GM12878 (cell line): ENCODE measurements at regions not wholly inside any gene's neighbourhood (a gene's known extent, or its start where the extent isn't known, plus 50 kb on each side); places are given as distances from the start of the nearest gene placed in this dataset.
A peak's percentile ranks its signal among the peaks of the same experiment; 100 is the strongest.

Source experiments
- ATAC-seq: fragments of 200-7000 bp; cut with Tn5 transposase; 3 replicates; pipeline ENCODE4 v1.9.1; 2020; ENCODE audit warnings: mild to moderate bottlenecking, moderate library complexity
- BruUV-seq: library from RNA; stranded (reverse); fragments of 400-500 nt; replicated peaks from 2 replicates; lab custom pipeline; 2021; lab: Mats Ljungman, UMichigan
- CTCF ChIA-PET: fragments of 300-600 bp; sonication (Branson Sonifier 250); formaldehyde crosslinking; extraction: SDS; loops from one replicate; lab custom pipeline; 2021; ENCODE audit warnings: inconsistent platforms; lab: Yijun Ruan, JAX
- POLR2A ChIA-PET: fragments of 350-600 bp; formaldehyde crosslinking; extraction: SDS; loops from one replicate; lab custom pipeline; 2021; ENCODE audit warnings: inconsistent platforms; lab: Charles Lee
- RAD21 ChIA-PET: fragments of 300-600 bp; sonication (Branson Sonifier 250); formaldehyde crosslinking; loops from one replicate; lab custom pipeline; 2023; ENCODE audit warnings: antibody characterized with exemption; ENCODE audit not compliant: unreplicated experiment; lab: Charles Lee
- SMC1A ChIA-PET: fragments of 300-600 bp; sonication (Branson Sonifier 250); formaldehyde crosslinking; loops from one replicate; lab custom pipeline; 2023; ENCODE audit not compliant: unreplicated experiment, uncharacterized antibody; lab: Charles Lee
- DNase-seq: peaks from one replicate; pipeline ENCODE4 v3.0.0-alpha.2; 2011; ENCODE audit warnings: low read depth, low spot score
- FAIRE-seq: peaks from 3 replicates; lab custom pipeline; 2011; peaks lifted over from hg19 to GRCh38; lab: Jason Lieb, UNC
- H2AFZ ChIP-seq: 2 replicates; pipeline ENCODE4 v1.6.0; 2011; ENCODE audit warnings: low read depth, low read length, control low read depth; ENCODE audit not compliant: control insufficient read depth
- H3K27ac ChIP-seq: 2 replicates; pipeline ENCODE4 v1.5.1; 2011; ENCODE audit warnings: control low read depth; ENCODE audit not compliant: control insufficient read depth, insufficient read depth
- H3K27me3 ChIP-seq, 2 experiments: replicated peaks in 1 of 2; 2 replicates each; pipeline versions ENCODE4 v1.6.0 to v1.6.1; 2011; ENCODE audit warnings: low read length in 1 of 2; ENCODE audit not compliant: control insufficient read depth in 2 of 2, insufficient read depth in 2 of 2
- H3K36me3 ChIP-seq, 2 experiments: 2 replicates each; pipeline ENCODE4 v1.5.1; 2011; ENCODE audit warnings: low read length in 1 of 2; ENCODE audit not compliant: control insufficient read depth in 2 of 2, insufficient read depth in 2 of 2
- H3K4me1 ChIP-seq: 2 replicates; pipeline ENCODE4 v1.6.1; 2011; ENCODE audit warnings: mild to moderate bottlenecking, low read length, moderate library complexity, mixed read lengths; ENCODE audit not compliant: control insufficient read depth, insufficient read depth
- H3K4me2 ChIP-seq: 2 replicates; pipeline ENCODE4 v1.6.0; 2011; ENCODE audit warnings: control low read depth; ENCODE audit not compliant: control insufficient read depth, insufficient read depth
- H3K4me3 ChIP-seq: fragments of 200-600 bp; sonication (generic); 2 replicates; pipeline ENCODE4 v1.5.1; 2016
- H3K79me2 ChIP-seq: 2 replicates; pipeline ENCODE4 v1.6.0; 2011; ENCODE audit warnings: low read length; ENCODE audit not compliant: control insufficient read depth, insufficient read depth
- H3K9ac ChIP-seq: 2 replicates; pipeline ENCODE4 v1.8.0; 2011; ENCODE audit warnings: low read length, control low read depth, mixed read lengths; ENCODE audit not compliant: control insufficient read depth, insufficient read depth
- H3K9me3 ChIP-seq: replicated peaks from 3 replicates; pipeline ENCODE4 v1.5.1; 2011; ENCODE audit warnings: mild to moderate bottlenecking, low read length; ENCODE audit not compliant: control insufficient read depth, insufficient read depth
- H4K20me1 ChIP-seq: 2 replicates; pipeline ENCODE4 v1.6.0; 2011; ENCODE audit not compliant: control insufficient read depth, insufficient read depth
- ASH2L ChIP-seq: fragments of 300-600, 200-600 bp; sonication (generic); IDR thresholded peaks from 2 replicates; pipeline ENCODE4 v1.6.1; 2017; ENCODE audit warnings: low read depth, mild to moderate bottlenecking, borderline replicate concordance
- BCL11A ChIP-seq: IDR thresholded peaks from 2 replicates; pipeline ENCODE4 v1.6.1; 2011; ENCODE audit warnings: low read depth, low read length
- BHLHE40 ChIP-seq, 2 experiments: fragments of 450-650 bp in 1 of 2; IDR thresholded peaks; 2 replicates each; pipeline ENCODE4 v1.6.1; 2011 to 2017; ENCODE audit warnings: low read depth in 2 of 2, borderline replicate concordance in 1 of 2, improper control_type of control experiment in 1 of 2, low read length in 1 of 2, mild to moderate bottlenecking in 1 of 2
- EP300 ChIP-seq, 2 experiments: fragments of 150-350 bp in 1 of 2; IDR thresholded peaks; 2 replicates each; pipeline ENCODE4 v1.6.1; 2011 to 2012; ENCODE audit warnings: low read depth in 2 of 2, low read length in 2 of 2, borderline replicate concordance in 1 of 2, improper control_type of control experiment in 1 of 2, inconsistent platforms in 1 of 2; ENCODE audit not compliant: control insufficient read depth in 1 of 2
- GABPA ChIP-seq: IDR thresholded peaks from 2 replicates; pipeline ENCODE4 v1.6.1; 2014; ENCODE audit warnings: antibody characterized with exemption, low read depth, mild to moderate bottlenecking, inconsistent platforms
- MTA3 ChIP-seq: IDR thresholded peaks from 2 replicates; pipeline ENCODE4 v1.6.1; 2012; ENCODE audit warnings: low read length, inconsistent platforms, borderline replicate concordance
- MYC ChIP-seq: IDR thresholded peaks from 2 replicates; pipeline ENCODE4 v1.6.1; 2011; ENCODE audit warnings: mild to moderate bottlenecking, low read length, moderate library complexity, inconsistent platforms; ENCODE audit not compliant: insufficient read depth, insufficient replicate concordance, insufficient read length, severe bottlenecking
- NFYA ChIP-seq: IDR thresholded peaks from 2 replicates; pipeline ENCODE4 v1.6.1; 2011; ENCODE audit warnings: low read depth, mild to moderate bottlenecking, low read length, improper control_type of control experiment, borderline replicate concordance
- PAX8 ChIP-seq: fragments of 450-650 bp; IDR thresholded peaks from 2 replicates; pipeline ENCODE4 v1.6.1; 2017; ENCODE audit warnings: mild to moderate bottlenecking, moderate library complexity
- SP1 ChIP-seq: IDR thresholded peaks from one replicate; pipeline ENCODE4 v1.6.1; 2011; ENCODE audit warnings: low read depth, low read length
- SRF ChIP-seq, 2 experiments: IDR thresholded peaks; 2 replicates each; pipeline ENCODE4 v1.6.1; 2011; ENCODE audit warnings: low read depth in 2 of 2, low read length in 2 of 2, mild to moderate bottlenecking in 1 of 2, moderate library complexity in 1 of 2
- ZNF217 ChIP-seq: fragments of 450-650 bp; IDR thresholded peaks from 2 replicates; pipeline ENCODE4 v1.6.1; 2017; ENCODE audit warnings: antibody characterized with exemption, mild to moderate bottlenecking
- ZNF687 ChIP-seq: fragments of 450-650 bp; IDR thresholded peaks from 2 replicates; pipeline ENCODE4 v1.6.1; 2017; ENCODE audit warnings: mild to moderate bottlenecking, moderate library complexity
- ZSCAN29 ChIP-seq: fragments of 450-650 bp; IDR thresholded peaks from 2 replicates; pipeline ENCODE4 v1.6.1; 2017; ENCODE audit warnings: mild to moderate bottlenecking, moderate library complexity
- WGBS: methylation state at CpG from one replicate; pipeline ENCODE4 v1.1.6; 2016; ENCODE audit warnings: low lambda C conversion rate; ENCODE audit not compliant: insufficient replicate concordance, insufficient coverage; ENCODE audit errors: missing lambda C conversion rate; 5-methylcytosine and 5-hydroxymethylcytosine counted together
- in situ Hi-C: fragments of 300-500 bp; cut with MboI; formaldehyde crosslinking; loops from 9 replicates; pipeline ENCODE4 v1.14.3; 2018; ENCODE audit warnings: mixed read lengths
- intact Hi-C: fragments of 100-400 bp; cut with micrococcal nuclease; formaldehyde crosslinking; loops from one replicate; pipeline ENCODE4 v1.14.2; 2022; ENCODE audit not compliant: unreplicated experiment
- TF ChIP-seq, protein P1 (sequence below): IDR thresholded peaks from 2 replicates; pipeline ENCODE4 v1.6.1; 2012; ENCODE audit warnings: low read length, inconsistent platforms

- TF ChIP-seq SRF (IDR thresholded peaks at IDR 0.05; ENCODE audit: low read depth in 2 of 2, low read length in 2 of 2) (no peak), NFYA (no peak), ZNF217 (no peak), BCL11A (peak; percentile 53; the same call in 1 of the 2 replicates), ZSCAN29 (no peak), ASH2L (no peak)
- TF ChIP-seq, protein P1, sequence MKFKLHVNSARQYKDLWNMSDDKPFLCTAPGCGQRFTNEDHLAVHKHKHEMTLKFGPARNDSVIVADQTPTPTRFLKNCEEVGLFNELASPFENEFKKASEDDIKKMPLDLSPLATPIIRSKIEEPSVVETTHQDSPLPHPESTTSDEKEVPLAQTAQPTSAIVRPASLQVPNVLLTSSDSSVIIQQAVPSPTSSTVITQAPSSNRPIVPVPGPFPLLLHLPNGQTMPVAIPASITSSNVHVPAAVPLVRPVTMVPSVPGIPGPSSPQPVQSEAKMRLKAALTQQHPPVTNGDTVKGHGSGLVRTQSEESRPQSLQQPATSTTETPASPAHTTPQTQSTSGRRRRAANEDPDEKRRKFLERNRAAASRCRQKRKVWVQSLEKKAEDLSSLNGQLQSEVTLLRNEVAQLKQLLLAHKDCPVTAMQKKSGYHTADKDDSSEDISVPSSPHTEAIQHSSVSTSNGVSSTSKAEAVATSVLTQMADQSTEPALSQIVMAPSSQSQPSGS = peak; percentile 38; the same call in 1 of the 2 replicates
Observed at GRCh38 chr15:95864467-95864886, 466.0 kb upstream of the NR2F2 start (continued).

DNA sequence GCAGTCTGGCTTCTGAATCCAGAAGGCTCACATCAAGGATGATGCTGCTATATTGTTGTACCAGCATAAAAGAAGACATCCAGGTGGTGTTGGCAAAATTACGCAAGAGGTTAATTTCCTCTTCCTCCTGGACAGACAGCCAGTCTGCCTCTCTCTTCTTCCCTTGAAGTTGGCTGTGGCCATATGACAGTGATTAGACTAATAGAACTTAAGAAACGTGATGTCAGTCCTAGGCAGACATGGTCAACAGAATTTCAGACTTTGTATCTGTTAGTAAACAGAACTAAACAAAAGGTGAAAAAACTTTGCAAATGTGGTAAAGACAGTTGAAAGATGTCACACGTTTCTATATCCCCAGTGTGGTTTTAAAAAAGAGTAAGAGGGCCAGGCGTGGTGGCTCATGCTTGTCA lies 465.2 kb upstream of the NR2F2 start:
- 27% methylated on average over 4 of the region's 4 CpGs for WGBS
- in situ Hi-C loops (no loop called here), intact Hi-C loops (loop anchor here (5.0 kb wide), 1 partner anchor 172 kb away; no protein-coding TSS in a partner anchor)
- Histone ChIP-seq H3K4me3 (no peak overlapping the region), H3K27ac (no peak overlapping the region), H3K9me3 (no peaks in the 10 kb centered on the region; the same call in 2 of the 3 replicates), H3K4me1 (peaks cover 6% of the 10 kb centered on the region; the same call in 1 of the 2 replicates), H2AFZ (no peak overlapping the region), H4K20me1 (no peaks in the 10 kb centered on the region), H3K27me3 (no peaks in the 10 kb centered on the region), H3K9ac (no peak overlapping the region), H3K4me2 (no peak overlapping the region), H3K36me3 (no peaks in the 10 kb centered on the region), H3K79me2 (no peaks in the 10 kb centered on the region)
- no peak for FAIRE-seq
- BruUV-seq = no TSS peak
- TF ChIP-seq MYC = no peak
- peak; percentile 51 to 56; a peak in 1 of 4 replicates for TF ChIP-seq BHLHE40 (IDR thresholded peaks at IDR 0.05; ENCODE audit: borderline replicate concordance in 1 of 2, low read depth in 2 of 2, low read length in 1 of 2)
- 0 out of 2 replicates have a peak, but pooled peaks have one; percentile 21 for TF ChIP-seq ZNF687
- TF ChIP-seq EP300 (IDR thresholded peaks at IDR 0.05; ENCODE audit: borderline replicate concordance in 1 of 2, control insufficient read depth in 1 of 2, low read depth in 2 of 2, low read length in 2 of 2) = peak in 1 of 2 experiments; percentile 39; a peak in 1 of 4 replicates
- TF ChIP-seq GABPA = no peak
- no peak for TF ChIP-seq SP1
- no peak for TF ChIP-seq PAX8
- no peak for TF ChIP-seq MTA3
- ATAC-seq = peak; percentile 9
- DNase-seq = no peak
- ChIA-PET SMC1A (interaction anchor here (1.0 to 1.3 kb wide), 3 partner anchors 26 to 122 kb away, joined by 3 read pairs; no protein-coding TSS in a partner anchor), POLR2A (no interaction called here), RAD21 (interaction anchor here (1.3 to 1.5 kb wide), 3 partner anchors 10 to 462 kb away, joined by 3 to 10 read pairs (median 3); no protein-coding TSS in a partner anchor), CTCF (interaction anchor here (2.0 kb wide), 1 partner anchor 36 kb away, joined by 6 read pairs; no protein-coding TSS in a partner anchor)
